Effector CD4-positive, alpha-beta T cell (primary cell): ENCODE measurements at regions not wholly inside any gene's neighbourhood (a gene's known extent, or its start where the extent isn't known, plus 50 kb on each side); places are given as distances from the start of the nearest gene placed in this dataset.
"Not testable (repeated sequence)": the region's sequence is repeated elsewhere in the genome, so short reads cannot be mapped to it uniquely, and the experiment has no call there.

Experiments used
- DNase-seq: peaks from one replicate; pipeline ENCODE4 v3.0.0-alpha.2; 2020

GRCh38 chr10:47622719-47623118 lies 99.3 kb upstream of the AGAP9 start:
- not testable (repeated sequence) for DNase-seq

GRCh38 chr10:47619300-47620012 lies 96.0 kb upstream of the AGAP9 start:
- DNase-seq: not testable (repeated sequence)

GRCh38 chr10:47609311-47609710 lies 85.9 kb upstream of the AGAP9 start:
- not testable (repeated sequence) for DNase-seq

- not testable (repeated sequence) for DNase-seq
Observed at GRCh38 chr10:47605791-47606773, 82.6 kb upstream of the AGAP9 start.

- not testable (repeated sequence) for DNase-seq
Observed at GRCh38 chr10:47600604-47601003, 77.2 kb upstream of the AGAP9 start.

GRCh38 chr10:47600127-47600526 lies 76.7 kb upstream of the AGAP9 start:
- DNase-seq: not testable (repeated sequence)

- not testable (repeated sequence) for DNase-seq
Observed at GRCh38 chr10:47599657-47600056, 76.2 kb upstream of the AGAP9 start.

- not testable (repeated sequence) for DNase-seq
Observed at GRCh38 chr10:47593805-47594204, 70.4 kb upstream of the AGAP9 start.

GRCh38 chr10:47593129-47593528 lies 69.7 kb upstream of the AGAP9 start:
- DNase-seq: not testable (repeated sequence)

- DNase-seq: not testable (repeated sequence)
Observed at GRCh38 chr10:47590956-47591355, 67.5 kb upstream of the AGAP9 start.

GRCh38 chr10:47590534-47590933 lies 67.1 kb upstream of the AGAP9 start:
- not testable (repeated sequence) for DNase-seq

- DNase-seq: not testable (repeated sequence)
Observed at GRCh38 chr10:47582051-47582450, 58.6 kb upstream of the AGAP9 start.

GRCh38 chr10:47580063-47580462 lies 56.6 kb upstream of the AGAP9 start:
- DNase-seq: not testable (repeated sequence)

- not testable (repeated sequence) for DNase-seq
Observed at GRCh38 chr10:47578547-47578946, 55.1 kb upstream of the AGAP9 start.
